PC-9 (cell line): ENCODE measurements at regions not wholly inside any gene's neighbourhood (a gene's known extent, or its start where the extent isn't known, plus 50 kb on each side); places are given as distances from the start of the nearest gene placed in this dataset.
"Not testable (repeated sequence)": the region's sequence is repeated elsewhere in the genome, so short reads cannot be mapped to it uniquely, and the experiment has no call there.

ENCODE experiments used
- BruUV-seq: library from RNA; stranded (reverse); fragments of 400-500 nt; replicated peaks from 2 replicates; lab custom pipeline; 2021; lab: Mats Ljungman, UMichigan
- CTCF ChIA-PET: fragments of 300-600 bp; sonication (Branson Sonifier 250); formaldehyde crosslinking; loops from one replicate; lab custom pipeline; 2022; ENCODE audit warnings: antibody characterized with exemption; lab: Charles Lee
- POLR2A ChIA-PET: fragments of 300-600 bp; sonication (Branson Sonifier 250); formaldehyde crosslinking; loops from one replicate; lab custom pipeline; 2022; ENCODE audit warnings: antibody characterized with exemption; ENCODE audit not compliant: unreplicated experiment; lab: Charles Lee
- DNase-seq, 2 experiments: peaks; one replicate each; pipeline versions ENCODE4 v3.0.0 to v3.0.0-alpha.2; 2015 to 2022; ENCODE audit warnings: mixed read lengths in 1 of 2
- H2AFZ ChIP-seq: fragments of 200-600 bp; sonication (generic); 2 replicates; pipeline ENCODE4 v1.8.1; 2017; ENCODE audit warnings: antibody characterized with exemption
- H3F3A ChIP-seq: fragments of 200-600 bp; sonication (generic); 2 replicates; pipeline ENCODE4 v1.8.1; 2017; ENCODE audit warnings: antibody characterized with exemption, mild to moderate bottlenecking, low read depth; ENCODE audit not compliant: insufficient read depth
- H3K27ac ChIP-seq: fragments of 200-600 bp; sonication (generic); 2 replicates; pipeline ENCODE4 v1.6.1; 2016; ENCODE audit warnings: mixed run types
- H3K27me3 ChIP-seq: fragments of 200-600 bp; sonication (generic); 2 replicates; pipeline ENCODE4 v1.6.1; 2016; ENCODE audit warnings: low read depth, mixed run types; ENCODE audit not compliant: insufficient read depth
- H3K36me3 ChIP-seq: fragments of 200-600 bp; sonication (generic); 2 replicates; pipeline ENCODE4 v1.6.1; 2016; ENCODE audit warnings: low read depth, mixed run types
- H3K4me1 ChIP-seq: fragments of 200-600 bp; sonication (generic); replicated peaks from 2 replicates; pipeline ENCODE4 v1.6.1; 2016; ENCODE audit warnings: mixed run types; ENCODE audit not compliant: insufficient read depth
- H3K4me2 ChIP-seq: fragments of 200-600 bp; sonication (generic); 2 replicates; pipeline ENCODE4 v1.6.1; 2017; ENCODE audit warnings: mixed run types
- H3K4me3 ChIP-seq: fragments of 200-600 bp; sonication (generic); 2 replicates; pipeline ENCODE4 v1.6.1; 2016; ENCODE audit warnings: mixed run types
- H3K79me2 ChIP-seq: fragments of 200-600 bp; sonication (generic); 2 replicates; pipeline ENCODE4 v1.6.1; 2017; ENCODE audit warnings: low read depth, mixed run types
- H3K9me2 ChIP-seq: fragments of 200-600 bp; sonication (generic); 2 replicates; pipeline ENCODE4 v1.8.1; 2017; ENCODE audit warnings: mild to moderate bottlenecking; ENCODE audit not compliant: insufficient read depth
- H3K9me3 ChIP-seq: fragments of 200-600 bp; sonication (generic); 2 replicates; pipeline ENCODE4 v1.8.1; 2016; ENCODE audit warnings: low read depth; ENCODE audit not compliant: insufficient read depth
- H4K20me1 ChIP-seq: fragments of 200-600 bp; sonication (generic); 2 replicates; pipeline ENCODE4 v1.8.1; 2017; ENCODE audit not compliant: insufficient read depth
- EZH2 ChIP-seq: fragments of 200-600 bp; sonication (generic); IDR thresholded peaks from 2 replicates; pipeline ENCODE4 v1.8.0; 2017; ENCODE audit warnings: antibody characterized with exemption, low read depth
- intact Hi-C: fragments of 100-400 bp; cut with micrococcal nuclease; formaldehyde crosslinking; loops from one replicate; pipeline ENCODE4 v1.10.0; 2022; ENCODE audit not compliant: unreplicated experiment
- TF ChIP-seq, protein P1 (sequence below): fragments of 200-600 bp; sonication (generic); conservative IDR thresholded peaks from 2 replicates; pipeline ENCODE4 v1.6.1; 2017; ENCODE audit warnings: mixed run types, antibody characterized with exemption, mild to moderate bottlenecking, moderate library complexity

DNA sequence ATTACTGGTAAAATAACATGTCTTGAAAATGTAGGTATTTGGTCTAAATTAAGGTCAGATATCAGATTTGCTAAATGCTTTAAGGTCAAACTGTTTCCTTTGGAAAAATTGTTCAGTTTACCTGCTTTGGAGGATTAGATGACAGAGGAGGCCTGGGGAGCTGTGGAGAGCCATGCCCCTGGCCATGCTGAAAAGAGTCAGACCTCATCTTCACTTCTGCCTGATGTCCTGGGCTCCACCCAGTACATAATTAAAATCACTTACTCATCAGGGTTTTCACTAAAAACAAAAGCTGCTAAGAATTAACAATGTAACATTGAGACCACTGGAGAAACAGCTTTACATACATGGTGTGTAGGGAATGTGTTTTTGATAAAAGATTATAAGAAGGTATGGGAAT is 60.8 kb upstream of the UNC93A start:
- no TSS peak for BruUV-seq
- no peaks in the 10 kb centered on the region for H3K36me3 ChIP-seq
- no peak for DNase-seq
- intact Hi-C loops = no loop called here
- H3K9me2 ChIP-seq = no peaks in the 10 kb centered on the region
- H3K9me3 ChIP-seq = no peaks in the 10 kb centered on the region
- no peak overlapping the region for H3K4me2 ChIP-seq
- CTCF ChIA-PET = no interaction called here
- no peak overlapping the region for H3K4me3 ChIP-seq
- no peak overlapping the region for H3K27ac ChIP-seq
- H4K20me1 ChIP-seq = no peaks in the 10 kb centered on the region
- no peaks in the 10 kb centered on the region for H3F3A ChIP-seq
- no peaks in the 10 kb centered on the region for H3K79me2 ChIP-seq
- peaks cover 70% of the 10 kb centered on the region for H3K27me3 ChIP-seq
- H2AFZ ChIP-seq = no peak overlapping the region
- no peaks in the 10 kb centered on the region for H3K4me1 ChIP-seq
- POLR2A ChIA-PET = no interaction called here
- TF ChIP-seq, protein P1, sequence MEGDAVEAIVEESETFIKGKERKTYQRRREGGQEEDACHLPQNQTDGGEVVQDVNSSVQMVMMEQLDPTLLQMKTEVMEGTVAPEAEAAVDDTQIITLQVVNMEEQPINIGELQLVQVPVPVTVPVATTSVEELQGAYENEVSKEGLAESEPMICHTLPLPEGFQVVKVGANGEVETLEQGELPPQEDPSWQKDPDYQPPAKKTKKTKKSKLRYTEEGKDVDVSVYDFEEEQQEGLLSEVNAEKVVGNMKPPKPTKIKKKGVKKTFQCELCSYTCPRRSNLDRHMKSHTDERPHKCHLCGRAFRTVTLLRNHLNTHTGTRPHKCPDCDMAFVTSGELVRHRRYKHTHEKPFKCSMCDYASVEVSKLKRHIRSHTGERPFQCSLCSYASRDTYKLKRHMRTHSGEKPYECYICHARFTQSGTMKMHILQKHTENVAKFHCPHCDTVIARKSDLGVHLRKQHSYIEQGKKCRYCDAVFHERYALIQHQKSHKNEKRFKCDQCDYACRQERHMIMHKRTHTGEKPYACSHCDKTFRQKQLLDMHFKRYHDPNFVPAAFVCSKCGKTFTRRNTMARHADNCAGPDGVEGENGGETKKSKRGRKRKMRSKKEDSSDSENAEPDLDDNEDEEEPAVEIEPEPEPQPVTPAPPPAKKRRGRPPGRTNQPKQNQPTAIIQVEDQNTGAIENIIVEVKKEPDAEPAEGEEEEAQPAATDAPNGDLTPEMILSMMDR = no peak
- TF ChIP-seq EZH2 = no peak

DNA sequence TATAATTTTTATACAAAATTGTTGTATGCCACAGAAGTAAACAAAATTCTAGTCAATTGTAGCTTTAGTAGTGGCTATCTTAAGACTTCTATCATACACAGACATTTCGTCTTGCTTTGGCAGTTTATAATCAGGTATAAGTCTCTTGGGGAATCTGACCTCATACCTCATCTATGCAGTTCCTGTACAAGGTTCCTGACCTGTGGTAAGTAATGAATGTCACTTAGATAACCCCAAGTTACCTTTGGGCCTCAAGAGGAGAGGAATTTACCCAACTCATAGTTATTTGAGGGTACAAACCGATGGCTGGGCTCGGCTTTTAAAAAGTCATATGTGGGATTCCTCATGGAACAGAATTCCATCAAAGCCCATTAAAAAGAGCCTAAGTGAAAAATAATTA is 58.8 kb upstream of the UNC93A start:
- no peak overlapping the region for H2AFZ ChIP-seq
- BruUV-seq = no TSS peak
- no peaks in the 10 kb centered on the region for H3K36me3 ChIP-seq
- H3K27ac ChIP-seq = no peak overlapping the region
- CTCF ChIA-PET = no interaction called here
- no peaks in the 10 kb centered on the region for H3K9me2 ChIP-seq
- H3K27me3 ChIP-seq = peaks cover 79% of the 10 kb centered on the region
- intact Hi-C loops = no loop called here
- no peaks in the 10 kb centered on the region for H3F3A ChIP-seq
- POLR2A ChIA-PET = no interaction called here
- H3K79me2 ChIP-seq = no peaks in the 10 kb centered on the region
- DNase-seq = no peak
- TF ChIP-seq EZH2 = no peak
- TF ChIP-seq, protein P1 = no peak
- no peak overlapping the region for H3K4me3 ChIP-seq
- H3K4me1 ChIP-seq = no peaks in the 10 kb centered on the region
- H3K9me3 ChIP-seq = no peaks in the 10 kb centered on the region
- H4K20me1 ChIP-seq = no peaks in the 10 kb centered on the region
- no peak overlapping the region for H3K4me2 ChIP-seq

DNA sequence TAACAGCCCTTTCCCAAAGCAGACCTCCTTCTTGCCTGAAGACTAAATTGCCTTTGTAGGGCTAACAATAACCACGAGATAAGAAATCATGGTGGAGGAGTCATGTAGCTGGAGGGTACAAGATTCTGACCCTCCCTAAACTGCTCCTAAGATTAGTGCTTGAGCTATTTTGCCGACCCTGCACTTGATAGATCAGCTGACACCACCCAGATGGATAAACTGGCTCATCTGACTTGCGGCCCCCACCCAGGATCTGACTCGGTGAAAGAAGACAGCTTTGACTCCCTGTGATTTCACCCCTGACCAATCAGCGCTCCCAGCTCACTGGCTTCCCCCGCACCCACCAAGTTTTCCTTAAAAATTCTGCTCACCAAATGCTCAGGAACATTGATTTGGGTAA is 57.6 kb upstream of the UNC93A start:
- no TSS peak for BruUV-seq

DNA sequence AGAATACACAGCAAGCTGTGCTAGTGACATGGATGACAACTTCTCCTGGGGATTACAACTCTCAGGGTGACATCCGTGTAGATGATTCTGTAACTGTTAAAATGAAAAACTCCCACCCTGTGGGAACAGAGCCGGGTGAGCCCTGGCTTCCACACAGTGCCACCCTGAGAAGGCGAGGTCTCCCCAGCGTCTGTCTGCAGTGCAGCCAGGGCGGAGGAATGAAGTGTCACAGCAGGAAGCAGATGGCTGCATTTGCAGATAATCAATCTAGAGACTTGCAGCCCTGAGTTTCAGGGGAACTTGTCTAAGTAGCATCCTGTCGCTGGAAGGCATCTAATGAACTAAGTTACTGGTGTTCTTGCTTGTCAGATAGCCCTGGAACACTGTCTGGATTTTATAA is 56.5 kb upstream of the UNC93A start:
- H3K9me3 ChIP-seq, H3K9me2 ChIP-seq, H2AFZ ChIP-seq, H3K4me3 ChIP-seq, H4K20me1 ChIP-seq, CTCF ChIA-PET, intact Hi-C loops, H3K36me3 ChIP-seq, DNase-seq, H3F3A ChIP-seq, POLR2A ChIA-PET, H3K4me1 ChIP-seq, BruUV-seq, H3K27ac ChIP-seq, H3K79me2 ChIP-seq, H3K4me2 ChIP-seq: not testable (repeated sequence)
- H3K27me3 ChIP-seq = peaks cover 80% of the 10 kb centered on the region

More for the DNA sequence above, 57.6 kb upstream of the UNC93A start:
- Histone ChIP-seq H3K79me2 (no peaks in the 10 kb centered on the region), H2AFZ (no peak overlapping the region), H3K36me3 (no peaks in the 10 kb centered on the region), H3K27me3 (peaks cover 83% of the 10 kb centered on the region), H4K20me1 (no peaks in the 10 kb centered on the region), H3K4me1 (no peaks in the 10 kb centered on the region), H3K9me3 (no peaks in the 10 kb centered on the region), H3K9me2 (no peaks in the 10 kb centered on the region), H3F3A (no peaks in the 10 kb centered on the region), H3K4me3 (no peak overlapping the region), H3K4me2 (no peak overlapping the region), H3K27ac (no peak overlapping the region)
- intact Hi-C loops = no loop called here
- no peak for DNase-seq
- no peak for TF ChIP-seq EZH2
- TF ChIP-seq, protein P1 = no peak
- CTCF ChIA-PET = no interaction called here
- POLR2A ChIA-PET = no interaction called here
